GM04504 (cell line): ENCODE measurements at regions not wholly inside any gene's neighbourhood (a gene's known extent, or its start where the extent isn't known, plus 50 kb on each side); places are given as distances from the start of the nearest gene placed in this dataset.

Source experiments
- DNase-seq: peaks from one replicate; pipeline ENCODE4 v3.0.0-alpha.2; 2012; ENCODE audit warnings: low read depth

- no peak for DNase-seq
These were observed 120.7 kb downstream of the TBXT start for GRCh38 chr6:166046982-166047381.

- peak; percentile 18 for DNase-seq
These were observed 121.4 kb downstream of the TBXT start for GRCh38 chr6:166046226-166046625.

GRCh38 chr6:166045860-166046200, 121.8 kb downstream of the TBXT start:
- DNase-seq: no peak

- no peak for DNase-seq
These were observed 122.3 kb downstream of the TBXT start for GRCh38 chr6:166045173-166045859.

- DNase-seq: no peak
These were observed 126.4 kb downstream of the TBXT start for GRCh38 chr6:166041277-166041676.

- no peak for DNase-seq
These were observed 127.4 kb downstream of the TBXT start for GRCh38 chr6:166040292-166040691.

GRCh38 chr6:166036316-166037095, 131.1 kb downstream of the TBXT start:
- no peak for DNase-seq

GRCh38 chr6:166032366-166033200, 135.1 kb downstream of the TBXT start:
- peak; percentile 50 for DNase-seq

- no peak for DNase-seq
These were observed 136.4 kb downstream of the TBXT start for GRCh38 chr6:166031275-166031674.

GRCh38 chr6:166029506-166029905, 138.1 kb downstream of the TBXT start:
- DNase-seq: no peak

GRCh38 chr6:166027761-166028160, 139.9 kb downstream of the TBXT start:
- DNase-seq: no peak

- DNase-seq: no peak
These were observed 141.0 kb downstream of the TBXT start for GRCh38 chr6:166026586-166027126.

- peak; percentile 32 for DNase-seq
These were observed 142.3 kb downstream of the TBXT start for GRCh38 chr6:166025149-166025898.

- no peak for DNase-seq
These were observed 143.4 kb downstream of the TBXT start for GRCh38 chr6:166024252-166024651.

- DNase-seq: no peak
These were observed 144.2 kb downstream of the TBXT start for GRCh38 chr6:166023273-166023989.

- DNase-seq: no peak
These were observed 146.2 kb downstream of the TBXT start for GRCh38 chr6:166021429-166021828.

- no peak for DNase-seq
These were observed 148.4 kb downstream of the TBXT start for GRCh38 chr6:166019214-166019613.

GRCh38 chr6:166017032-166017635, 150.5 kb downstream of the TBXT start:
- DNase-seq: no peak

GRCh38 chr6:166014966-166015365, 152.7 kb downstream of the TBXT start:
- no peak for DNase-seq

- DNase-seq: no peak
These were observed 157.3 kb downstream of the TBXT start for GRCh38 chr6:166010136-166010960.
